RWPE2 (cell line): ENCODE measurements at regions not wholly inside any gene's neighbourhood (a gene's known extent, or its start where the extent isn't known, plus 50 kb on each side); places are given as distances from the start of the nearest gene placed in this dataset.

ENCODE experiments used
- ATAC-seq: fragments of 200-7000 bp; cut with Tn5 transposase; 3 replicates; pipeline ENCODE4 v1.9.1; 2021; ENCODE audit warnings: low read depth
- DNase-seq: peaks from one replicate; pipeline ENCODE4 v3.0.0-alpha.2; 2020; ENCODE audit warnings: low spot score
- H3K27ac ChIP-seq: fragments of 450-650 bp; 2 replicates; pipeline ENCODE4 v1.5.1; 2017; ENCODE audit warnings: mild to moderate bottlenecking; ENCODE audit not compliant: poor library complexity, severe bottlenecking
- H3K27me3 ChIP-seq: fragments of 250-450 bp; sonication (Bioruptor Pico); 2 replicates; pipeline ENCODE4 v1.5.1; 2021; ENCODE audit warnings: mild to moderate bottlenecking, moderate library complexity; ENCODE audit not compliant: insufficient read depth, poor library complexity, severe bottlenecking
- H3K36me3 ChIP-seq: fragments of 250-450 bp; sonication (Bioruptor Pico); 2 replicates; pipeline ENCODE4 v1.5.1; 2020; ENCODE audit warnings: low read depth, mild to moderate bottlenecking, moderate library complexity
- H3K4me1 ChIP-seq: fragments of 250-450 bp; sonication (Bioruptor Pico); 2 replicates; pipeline ENCODE4 v1.5.1; 2021; ENCODE audit warnings: mild to moderate bottlenecking, moderate library complexity; ENCODE audit not compliant: insufficient read depth, poor library complexity, severe bottlenecking
- H3K4me3 ChIP-seq: fragments of 250-450 bp; sonication (Bioruptor Pico); 2 replicates; pipeline ENCODE4 v1.5.1; 2021; ENCODE audit warnings: mild to moderate bottlenecking, moderate library complexity; ENCODE audit not compliant: severe bottlenecking
- H3K9me3 ChIP-seq: fragments of 250-450 bp; sonication (Bioruptor Pico); 2 replicates; pipeline ENCODE4 v1.5.1; 2021; ENCODE audit warnings: mild to moderate bottlenecking, moderate library complexity; ENCODE audit not compliant: severe bottlenecking
- TF ChIP-seq, protein P1 (sequence below): fragments of 450-650 bp; IDR thresholded peaks from one replicate; pipeline ENCODE4 v1.5.1; 2017; ENCODE audit warnings: mild to moderate bottlenecking, moderate library complexity; ENCODE audit not compliant: poor library complexity, severe bottlenecking

DNA sequence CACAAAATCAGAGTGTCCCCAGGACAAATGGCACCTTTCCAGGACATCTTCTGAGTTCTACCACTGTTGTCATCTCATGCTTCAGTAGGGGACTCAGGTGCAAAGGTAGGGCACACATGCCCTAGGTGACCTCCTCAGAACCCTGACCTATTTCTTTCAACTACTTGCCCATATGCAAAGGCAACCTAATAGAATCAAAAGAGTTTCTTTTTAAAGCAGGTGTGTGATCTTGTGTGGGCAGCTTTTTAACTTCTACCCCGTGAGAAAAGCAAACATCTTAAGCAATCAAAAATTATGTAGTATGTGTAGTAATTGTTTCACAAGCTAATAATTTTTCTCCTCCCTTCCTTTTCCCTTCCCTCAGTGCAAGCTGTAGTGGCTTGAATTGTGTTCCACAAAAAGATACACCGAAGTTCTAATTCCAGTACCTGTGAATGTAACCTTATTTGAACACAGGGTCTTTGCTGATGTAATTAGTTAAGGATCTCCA, 333.1 kb downstream of the RND3 start:
- Histone ChIP-seq H3K4me1 (peaks cover 4% of the 10 kb centered on the region), H3K4me3 (no peak overlapping the region), H3K9me3 (peaks cover 2% of the 10 kb centered on the region), H3K36me3 (no peaks in the 10 kb centered on the region), H3K27me3 (no peaks in the 10 kb centered on the region), H3K27ac (no peak overlapping the region)
- peak; percentile 12; the same call in 1 of the 3 replicates for ATAC-seq
- no peak for DNase-seq
- TF ChIP-seq, protein P1, sequence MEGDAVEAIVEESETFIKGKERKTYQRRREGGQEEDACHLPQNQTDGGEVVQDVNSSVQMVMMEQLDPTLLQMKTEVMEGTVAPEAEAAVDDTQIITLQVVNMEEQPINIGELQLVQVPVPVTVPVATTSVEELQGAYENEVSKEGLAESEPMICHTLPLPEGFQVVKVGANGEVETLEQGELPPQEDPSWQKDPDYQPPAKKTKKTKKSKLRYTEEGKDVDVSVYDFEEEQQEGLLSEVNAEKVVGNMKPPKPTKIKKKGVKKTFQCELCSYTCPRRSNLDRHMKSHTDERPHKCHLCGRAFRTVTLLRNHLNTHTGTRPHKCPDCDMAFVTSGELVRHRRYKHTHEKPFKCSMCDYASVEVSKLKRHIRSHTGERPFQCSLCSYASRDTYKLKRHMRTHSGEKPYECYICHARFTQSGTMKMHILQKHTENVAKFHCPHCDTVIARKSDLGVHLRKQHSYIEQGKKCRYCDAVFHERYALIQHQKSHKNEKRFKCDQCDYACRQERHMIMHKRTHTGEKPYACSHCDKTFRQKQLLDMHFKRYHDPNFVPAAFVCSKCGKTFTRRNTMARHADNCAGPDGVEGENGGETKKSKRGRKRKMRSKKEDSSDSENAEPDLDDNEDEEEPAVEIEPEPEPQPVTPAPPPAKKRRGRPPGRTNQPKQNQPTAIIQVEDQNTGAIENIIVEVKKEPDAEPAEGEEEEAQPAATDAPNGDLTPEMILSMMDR = no peak

DNA sequence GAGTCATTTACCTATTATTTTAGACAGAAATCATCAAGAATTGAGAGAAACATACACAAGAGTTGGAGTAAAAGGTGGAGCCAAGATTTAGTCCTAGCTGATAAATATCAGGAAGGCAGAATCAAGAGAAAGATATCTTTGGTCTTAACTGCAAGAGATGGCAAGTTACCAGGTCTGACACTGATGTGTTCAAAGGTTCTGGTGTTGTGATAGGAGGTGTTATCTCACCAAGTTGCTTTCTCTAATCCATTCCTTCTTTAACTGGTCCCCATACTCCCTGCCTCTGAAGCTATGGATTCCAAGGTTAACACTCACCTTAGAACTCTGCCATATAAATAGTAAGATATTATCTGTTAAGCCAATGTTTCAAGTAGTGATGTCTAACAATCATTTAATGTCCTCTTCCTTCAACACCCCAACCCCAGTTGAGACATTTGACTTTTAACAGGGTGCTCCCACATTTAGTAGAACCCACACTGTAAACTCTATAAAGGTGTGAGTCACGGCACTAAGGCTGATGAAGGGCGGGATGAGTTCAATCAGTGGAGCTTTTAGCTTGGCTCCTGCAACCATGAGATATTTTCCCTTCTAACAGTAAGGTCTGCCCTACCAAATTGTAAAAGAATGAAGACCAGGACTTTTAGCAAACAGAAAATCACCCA, 333.7 kb downstream of the RND3 start:
- DNase-seq (no peak), ATAC-seq (no peak)
- Histone ChIP-seq H3K27me3 (no peaks in the 10 kb centered on the region), H3K9me3 (peaks cover 2% of the 10 kb centered on the region), H3K36me3 (no peaks in the 10 kb centered on the region), H3K27ac (no peak overlapping the region), H3K4me1 (peaks cover 4% of the 10 kb centered on the region), H3K4me3 (no peak overlapping the region)
- TF ChIP-seq, protein P1 = no peak

DNA sequence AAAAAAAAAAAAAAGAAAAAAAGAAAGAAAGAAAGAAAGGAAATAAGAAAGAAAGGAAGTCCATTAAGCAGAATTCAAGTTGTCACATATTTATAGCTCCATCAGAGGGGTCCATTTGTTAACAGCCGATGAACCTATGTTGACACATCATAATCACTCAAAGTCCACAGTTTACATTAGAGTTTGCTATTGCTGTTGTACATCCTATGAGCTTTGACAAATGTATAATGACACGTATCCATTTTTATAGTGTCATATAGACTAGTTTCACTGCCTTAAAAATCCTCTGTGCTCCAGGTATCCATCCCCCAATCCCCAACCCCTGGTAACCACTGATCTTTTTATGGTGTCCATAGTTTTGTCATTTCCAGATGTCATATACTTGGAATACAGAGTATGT, 335.2 kb downstream of the RND3 start:
- Histone ChIP-seq H3K9me3 (peaks cover 3% of the 10 kb centered on the region), H3K4me1 (peaks cover 4% of the 10 kb centered on the region), H3K36me3 (no peaks in the 10 kb centered on the region), H3K27ac (no peak overlapping the region), H3K4me3 (no peak overlapping the region), H3K27me3 (no peaks in the 10 kb centered on the region)
- TF ChIP-seq, protein P1 = no peak
- ATAC-seq (no peak), DNase-seq (no peak)

DNA sequence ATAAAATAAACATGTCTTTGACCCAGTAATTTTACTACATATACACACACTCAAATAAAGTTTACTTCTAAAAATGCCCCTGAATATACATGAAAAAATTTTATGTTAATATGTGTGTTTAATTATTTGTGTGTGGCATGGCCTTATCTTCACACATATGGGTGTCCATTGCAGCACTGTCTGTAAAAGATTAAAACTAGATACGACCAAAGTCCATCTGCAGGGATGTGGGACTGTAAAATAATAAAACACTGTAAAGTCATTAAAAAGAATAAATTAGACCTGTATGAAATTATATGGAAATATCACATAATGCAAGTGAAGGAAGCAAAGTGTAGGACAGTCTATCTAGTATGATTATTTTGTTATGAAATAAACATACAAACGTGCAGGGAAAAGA, 337.3 kb downstream of the RND3 start:
- TF ChIP-seq, protein P1 = no peak
- Histone ChIP-seq H3K36me3 (no peaks in the 10 kb centered on the region), H3K4me1 (peaks cover 4% of the 10 kb centered on the region), H3K27ac (no peak overlapping the region), H3K9me3 (peaks cover 7% of the 10 kb centered on the region), H3K27me3 (no peaks in the 10 kb centered on the region), H3K4me3 (no peak overlapping the region)
- no peak for DNase-seq
- no peak for ATAC-seq
